ENCODE measurements at regions not wholly inside any gene's neighbourhood (a gene's known extent, or its start where the extent isn't known, plus 50 kb on each side); places are given as distances from the start of the nearest gene placed in this dataset.

DNA sequence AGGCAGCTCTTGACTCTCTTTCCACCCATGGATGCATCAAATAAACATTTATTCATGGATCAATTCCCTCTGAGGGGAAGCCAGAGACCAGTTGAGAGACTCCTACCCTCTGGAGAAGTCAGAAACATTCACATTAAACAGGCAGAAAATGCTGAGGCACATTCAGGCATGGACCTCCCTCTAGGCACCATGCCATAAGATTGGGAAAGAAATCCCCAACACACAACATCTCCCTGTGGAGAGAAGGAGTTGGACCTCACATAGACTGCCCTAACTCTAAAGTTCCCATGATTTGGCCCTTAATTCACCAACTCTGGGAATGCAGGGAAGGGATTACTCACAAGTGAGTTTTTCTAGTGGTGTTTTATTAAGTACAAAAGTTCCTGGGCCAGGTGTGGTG lies 415.3 kb upstream of the C1orf87 start:
- TF ChIP-seq, protein P1, sequence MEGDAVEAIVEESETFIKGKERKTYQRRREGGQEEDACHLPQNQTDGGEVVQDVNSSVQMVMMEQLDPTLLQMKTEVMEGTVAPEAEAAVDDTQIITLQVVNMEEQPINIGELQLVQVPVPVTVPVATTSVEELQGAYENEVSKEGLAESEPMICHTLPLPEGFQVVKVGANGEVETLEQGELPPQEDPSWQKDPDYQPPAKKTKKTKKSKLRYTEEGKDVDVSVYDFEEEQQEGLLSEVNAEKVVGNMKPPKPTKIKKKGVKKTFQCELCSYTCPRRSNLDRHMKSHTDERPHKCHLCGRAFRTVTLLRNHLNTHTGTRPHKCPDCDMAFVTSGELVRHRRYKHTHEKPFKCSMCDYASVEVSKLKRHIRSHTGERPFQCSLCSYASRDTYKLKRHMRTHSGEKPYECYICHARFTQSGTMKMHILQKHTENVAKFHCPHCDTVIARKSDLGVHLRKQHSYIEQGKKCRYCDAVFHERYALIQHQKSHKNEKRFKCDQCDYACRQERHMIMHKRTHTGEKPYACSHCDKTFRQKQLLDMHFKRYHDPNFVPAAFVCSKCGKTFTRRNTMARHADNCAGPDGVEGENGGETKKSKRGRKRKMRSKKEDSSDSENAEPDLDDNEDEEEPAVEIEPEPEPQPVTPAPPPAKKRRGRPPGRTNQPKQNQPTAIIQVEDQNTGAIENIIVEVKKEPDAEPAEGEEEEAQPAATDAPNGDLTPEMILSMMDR (IDR thresholded peaks at IDR 0.05; ENCODE audit: low read depth, low read length): no peak
- no peak for TF ChIP-seq EZH2phosphoT487 (IDR thresholded peaks at IDR 0.05; ENCODE audit: low read depth)

Measured in OCI-LY3 (cell line).